ENCODE measurements at regions not wholly inside any gene's neighbourhood (a gene's known extent, or its start where the extent isn't known, plus 50 kb on each side); places are given as distances from the start of the nearest gene placed in this dataset.

DNA sequence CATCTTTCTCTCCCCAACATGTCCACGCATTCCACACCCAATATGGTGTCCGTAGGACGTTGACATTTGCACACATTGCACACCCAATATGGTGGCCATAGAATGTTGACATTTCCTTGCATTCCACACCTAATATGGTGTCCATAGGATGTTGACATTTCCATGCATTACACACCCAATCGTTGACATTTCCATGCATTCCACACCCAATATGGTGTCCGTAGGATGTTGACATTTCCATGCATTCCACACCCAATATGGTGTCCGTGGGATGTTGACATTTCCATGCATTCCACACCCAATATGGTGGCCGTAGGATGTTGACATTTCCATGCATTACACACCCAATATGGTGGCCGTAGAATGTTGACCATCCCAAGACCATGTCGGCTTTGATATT, 88.4 kb upstream of the SHOX start:
- Histone ChIP-seq H2AFZ (ENCODE audit: low read depth, low read length) (no peak overlapping the region), H3K4ac (ENCODE audit: low read depth in 1 of 2, low read length in 2 of 2) (no peak overlapping the region), H2BK120ac (ENCODE audit: low read depth, low read length) (no peak overlapping the region), H3K4me1 (ENCODE audit: control insufficient read depth, insufficient read depth, low read depth, low read length) (no peaks in the 10 kb centered on the region), H4K8ac (ENCODE audit: low read length) (no peak overlapping the region), H3K27ac (ENCODE audit: low read length, poor library complexity, severe bottlenecking) (no peak overlapping the region), H2BK12ac (ENCODE audit: low read length in 2 of 2) (no peak overlapping the region), H3K23ac (ENCODE audit: low read length in 2 of 2) (no peak overlapping the region), H3K4me2 (ENCODE audit: low read length, poor library complexity, severe bottlenecking) (no peak overlapping the region), H2BK5ac (ENCODE audit: low read depth, low read length, poor library complexity, severe bottlenecking) (no peak overlapping the region), H2BK15ac (ENCODE audit: low read depth, poor library complexity, severe bottlenecking) (no peak overlapping the region), H3K4me3 (ENCODE audit: insufficient read depth in 1 of 2, low read depth in 1 of 2, low read length in 2 of 2) (no peak overlapping the region), H2AK5ac (ENCODE audit: low read length, severe bottlenecking) (no peak overlapping the region), H3K18ac (ENCODE audit: low read depth in 1 of 2, low read length in 2 of 2) (no peak overlapping the region), H3K36me3 (ENCODE audit: control insufficient read depth in 1 of 2, insufficient read depth in 2 of 2, low read depth in 1 of 2, low read length in 2 of 2) (no peaks in the 10 kb centered on the region), H3K79me1 (replicated peaks; ENCODE audit: low read length, poor library complexity, severe bottlenecking) (no peaks in the 10 kb centered on the region), H3K14ac (ENCODE audit: low read length in 2 of 2) (no peak overlapping the region), H4K91ac (ENCODE audit: low read length) (no peak overlapping the region), H3K9me3 (ENCODE audit: control insufficient read depth, low read length) (peaks cover 12% of the 10 kb centered on the region), H3K9ac (ENCODE audit: low read length) (no peak overlapping the region), H3K27me3 (ENCODE audit: control insufficient read depth in 1 of 2, insufficient read depth in 1 of 2, low read length in 2 of 2) (no peaks in the 10 kb centered on the region)
- no peak for DNase-seq
- WGBS, result 80% methylated on average over 9 of the region's 9 CpGs

DNA sequence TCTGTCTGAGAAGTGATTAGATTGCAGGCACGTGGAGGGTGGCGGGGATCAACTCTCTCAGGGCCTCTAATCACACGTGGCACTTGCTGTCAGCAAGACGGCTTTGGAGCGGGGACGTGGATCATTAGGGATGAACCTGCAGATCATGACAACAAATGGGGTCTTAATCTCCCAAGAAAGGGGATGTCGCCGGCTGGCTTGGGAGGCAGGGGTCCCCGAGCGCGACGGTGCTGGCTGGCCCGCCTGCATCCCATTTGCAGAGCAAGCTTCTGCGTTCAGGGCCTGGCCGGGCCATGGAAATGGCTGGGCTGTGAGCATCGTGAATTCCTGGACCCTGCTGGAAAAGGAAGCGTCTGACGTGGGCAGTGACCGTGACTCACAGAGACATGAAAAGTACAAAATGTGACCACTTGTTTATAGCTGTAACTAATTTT, 85.1 kb upstream of the SHOX start:
- Histone ChIP-seq H3K18ac (ENCODE audit: low read depth in 1 of 2, low read length in 2 of 2) (no peak overlapping the region), H3K9me3 (ENCODE audit: control insufficient read depth, low read length) (peaks cover 21% of the 10 kb centered on the region), H3K4me2 (ENCODE audit: low read length, poor library complexity, severe bottlenecking) (no peak overlapping the region), H2BK15ac (ENCODE audit: low read depth, poor library complexity, severe bottlenecking) (no peak overlapping the region), H3K23ac (ENCODE audit: low read length in 2 of 2) (no peak overlapping the region), H4K91ac (ENCODE audit: low read length) (no peak overlapping the region), H3K4ac (ENCODE audit: low read depth in 1 of 2, low read length in 2 of 2) (no peak overlapping the region), H3K14ac (ENCODE audit: low read length in 2 of 2) (no peak overlapping the region), H3K9ac (ENCODE audit: low read length) (no peak overlapping the region), H3K27ac (ENCODE audit: low read length, poor library complexity, severe bottlenecking) (no peak overlapping the region), H2BK120ac (ENCODE audit: low read depth, low read length) (no peak overlapping the region), H3K4me1 (ENCODE audit: control insufficient read depth, insufficient read depth, low read depth, low read length) (no peaks in the 10 kb centered on the region), H2BK12ac (ENCODE audit: low read length in 2 of 2) (no peak overlapping the region), H2BK5ac (ENCODE audit: low read depth, low read length, poor library complexity, severe bottlenecking) (no peak overlapping the region), H2AK5ac (ENCODE audit: low read length, severe bottlenecking) (no peak overlapping the region), H3K79me1 (replicated peaks; ENCODE audit: low read length, poor library complexity, severe bottlenecking) (no peaks in the 10 kb centered on the region), H3K36me3 (ENCODE audit: control insufficient read depth in 1 of 2, insufficient read depth in 2 of 2, low read depth in 1 of 2, low read length in 2 of 2) (no peaks in the 10 kb centered on the region), H3K4me3 (ENCODE audit: insufficient read depth in 1 of 2, low read depth in 1 of 2, low read length in 2 of 2) (no peak overlapping the region), H2AFZ (ENCODE audit: low read depth, low read length) (no peak overlapping the region), H4K8ac (ENCODE audit: low read length) (no peak overlapping the region), H3K27me3 (ENCODE audit: control insufficient read depth in 1 of 2, insufficient read depth in 1 of 2, low read length in 2 of 2) (no peaks in the 10 kb centered on the region)
- 82% methylated on average over 19 of the region's 19 CpGs for WGBS
- no peak for DNase-seq

DNA sequence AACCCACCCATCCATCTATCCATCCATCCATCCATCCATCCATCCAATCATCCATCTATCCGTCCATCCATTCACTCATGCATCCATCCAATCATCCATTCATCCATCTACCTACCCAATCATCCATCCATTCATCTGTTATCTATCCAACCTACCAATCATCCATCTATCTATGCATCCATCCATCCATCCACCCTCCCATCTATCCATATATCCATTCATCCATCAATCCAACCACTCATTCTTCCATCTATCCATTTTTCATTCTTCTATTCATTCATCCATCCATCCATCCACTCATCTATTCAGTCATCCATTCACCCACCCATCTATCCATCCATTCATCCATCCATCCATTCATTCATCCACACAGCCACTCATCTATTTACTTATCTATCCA, 80.1 kb upstream of the SHOX start:
- Histone ChIP-seq H4K91ac (ENCODE audit: low read length) (no peak overlapping the region), H3K23ac (ENCODE audit: low read length in 2 of 2) (no peak overlapping the region), H3K4me1 (ENCODE audit: control insufficient read depth, insufficient read depth, low read depth, low read length) (no peaks in the 10 kb centered on the region), H2AK5ac (ENCODE audit: low read length, severe bottlenecking) (no peak overlapping the region), H3K79me1 (replicated peaks; ENCODE audit: low read length, poor library complexity, severe bottlenecking) (no peaks in the 10 kb centered on the region), H3K36me3 (ENCODE audit: control insufficient read depth in 1 of 2, insufficient read depth in 2 of 2, low read depth in 1 of 2, low read length in 2 of 2) (no peaks in the 10 kb centered on the region), H3K18ac (ENCODE audit: low read depth in 1 of 2, low read length in 2 of 2) (no peak overlapping the region), H2BK5ac (ENCODE audit: low read depth, low read length, poor library complexity, severe bottlenecking) (no peak overlapping the region), H3K27me3 (ENCODE audit: control insufficient read depth in 1 of 2, insufficient read depth in 1 of 2, low read length in 2 of 2) (no peaks in the 10 kb centered on the region), H3K27ac (ENCODE audit: low read length, poor library complexity, severe bottlenecking) (no peak overlapping the region), H3K4me3 (ENCODE audit: insufficient read depth in 1 of 2, low read depth in 1 of 2, low read length in 2 of 2) (no peak overlapping the region), H2BK12ac (ENCODE audit: low read length in 2 of 2) (no peak overlapping the region), H2BK120ac (ENCODE audit: low read depth, low read length) (no peak overlapping the region), H4K8ac (ENCODE audit: low read length) (no peak overlapping the region), H3K4me2 (ENCODE audit: low read length, poor library complexity, severe bottlenecking) (no peak overlapping the region), H3K9me3 (ENCODE audit: control insufficient read depth, low read length) (peaks cover 12% of the 10 kb centered on the region), H3K9ac (ENCODE audit: low read length) (no peak overlapping the region), H3K4ac (ENCODE audit: low read depth in 1 of 2, low read length in 2 of 2) (no peak overlapping the region), H3K14ac (ENCODE audit: low read length in 2 of 2) (no peak overlapping the region), H2AFZ (ENCODE audit: low read depth, low read length) (no peak overlapping the region), H2BK15ac (ENCODE audit: low read depth, poor library complexity, severe bottlenecking) (no peak overlapping the region)
- WGBS, result 70% methylated on average over 1 of the region's 1 CpG
- no peak for DNase-seq

DNA sequence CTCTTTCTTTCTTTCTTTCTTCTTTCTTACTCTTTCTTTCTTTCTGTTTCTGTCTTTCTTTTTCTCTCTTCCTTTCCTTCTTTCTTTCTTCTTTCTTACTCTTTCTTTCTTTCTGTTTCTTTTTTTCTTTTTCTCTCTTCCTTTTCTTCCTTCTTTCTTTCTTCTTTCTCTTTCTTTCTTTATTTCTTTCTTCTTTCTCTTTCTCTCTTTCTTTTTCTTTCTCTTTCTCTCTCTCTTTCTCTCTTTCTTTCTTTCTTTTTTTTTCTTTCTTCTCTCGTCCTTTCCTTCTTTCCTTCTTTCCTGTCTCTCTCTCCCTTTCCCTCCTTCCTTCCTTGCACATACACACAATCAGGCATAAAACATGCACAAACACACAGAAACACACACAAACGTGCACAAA, 79.3 kb upstream of the SHOX start:
- Histone ChIP-seq H3K79me1 (replicated peaks; ENCODE audit: low read length, poor library complexity, severe bottlenecking) (no peaks in the 10 kb centered on the region), H3K36me3 (ENCODE audit: control insufficient read depth in 1 of 2, insufficient read depth in 2 of 2, low read depth in 1 of 2, low read length in 2 of 2) (no peaks in the 10 kb centered on the region), H2BK12ac (ENCODE audit: low read length in 2 of 2) (no peak overlapping the region), H2AFZ (ENCODE audit: low read depth, low read length) (no peak overlapping the region), H3K18ac (ENCODE audit: low read depth in 1 of 2, low read length in 2 of 2) (no peak overlapping the region), H3K4me3 (ENCODE audit: insufficient read depth in 1 of 2, low read depth in 1 of 2, low read length in 2 of 2) (no peak overlapping the region), H3K4me2 (ENCODE audit: low read length, poor library complexity, severe bottlenecking) (no peak overlapping the region), H3K9ac (ENCODE audit: low read length) (no peak overlapping the region), H3K27me3 (ENCODE audit: control insufficient read depth in 1 of 2, insufficient read depth in 1 of 2, low read length in 2 of 2) (no peaks in the 10 kb centered on the region), H3K4ac (ENCODE audit: low read depth in 1 of 2, low read length in 2 of 2) (no peak overlapping the region), H2AK5ac (ENCODE audit: low read length, severe bottlenecking) (no peak overlapping the region), H4K91ac (ENCODE audit: low read length) (no peak overlapping the region), H3K4me1 (ENCODE audit: control insufficient read depth, insufficient read depth, low read depth, low read length) (no peaks in the 10 kb centered on the region), H3K27ac (ENCODE audit: low read length, poor library complexity, severe bottlenecking) (no peak overlapping the region), H3K23ac (ENCODE audit: low read length in 2 of 2) (no peak overlapping the region), H4K8ac (ENCODE audit: low read length) (no peak overlapping the region), H2BK15ac (ENCODE audit: low read depth, poor library complexity, severe bottlenecking) (no peak overlapping the region), H3K9me3 (ENCODE audit: control insufficient read depth, low read length) (peaks cover 12% of the 10 kb centered on the region), H3K14ac (ENCODE audit: low read length in 2 of 2) (no peak overlapping the region), H2BK5ac (ENCODE audit: low read depth, low read length, poor library complexity, severe bottlenecking) (no peak overlapping the region), H2BK120ac (ENCODE audit: low read depth, low read length) (no peak overlapping the region)
- DNase-seq, result no peak
- WGBS, result 49% methylated on average over 2 of the region's 2 CpGs

Data from mesenchymal stem cell (in vitro differentiated cells and primary cell).